ENCODE measurements at regions not wholly inside any gene's neighbourhood (a gene's known extent, or its start where the extent isn't known, plus 50 kb on each side); places are given as distances from the start of the nearest gene placed in this dataset.

DNA sequence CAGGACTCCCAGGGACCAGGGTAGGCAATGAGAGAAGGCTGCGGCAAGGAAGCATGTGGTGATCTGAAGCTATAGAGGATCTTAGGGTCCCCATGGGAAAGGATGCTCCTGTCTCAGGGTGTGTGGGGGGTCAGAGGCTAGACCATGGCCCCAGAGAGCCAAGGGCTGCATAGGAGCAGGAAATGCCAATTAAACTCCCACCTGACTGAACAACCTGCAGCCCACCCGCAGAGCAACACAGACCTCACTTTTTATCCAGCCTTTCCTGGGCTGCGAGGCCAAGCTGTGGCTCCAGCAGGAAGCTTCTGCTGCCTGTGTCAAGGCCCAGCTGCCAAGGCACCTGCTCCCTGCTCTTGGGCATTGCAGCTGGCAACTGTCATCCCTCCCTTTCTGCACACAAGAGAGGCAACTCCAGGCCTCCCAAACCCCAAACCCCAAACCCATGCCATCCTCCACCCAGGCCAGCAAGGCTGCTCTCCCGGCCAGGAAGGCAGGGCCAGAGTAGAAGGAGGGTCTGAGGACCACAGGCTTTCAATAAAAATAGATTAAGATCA is 290.1 kb downstream of the FOXO1 start:
- Mint-ChIP-seq H3K4me3 (no peak overlapping the region), H3K4me1 (ENCODE audit: low read depth) (peaks cover 59% of the 10 kb centered on the region), H3K27me3 (no peaks in the 10 kb centered on the region), H3K9me3 (no peaks in the 10 kb centered on the region), H3K27ac (no peak overlapping the region), H3K36me3 (ENCODE audit: low read depth) (no peaks in the 10 kb centered on the region)
- H3K9me3 ChIP-seq (ENCODE audit: control insufficient read depth in 1 of 2, insufficient read depth in 1 of 2, low read length in 2 of 2) = peaks cover 0 to 4% of the 10 kb centered on the region in 2 experiments
- POLR2A ChIA-PET = no interaction called here
- CTCF ChIA-PET = no interaction called here
- no peaks in the 10 kb centered on the region for H3K36me3 ChIP-seq (ENCODE audit: insufficient read depth, low read length)
- H3K4me3 ChIP-seq (ENCODE audit: low read length) = no peak overlapping the region
- H3K4me1 ChIP-seq (ENCODE audit: insufficient read depth, low read length) = peaks cover 25% of the 10 kb centered on the region
- intact Hi-C loops (cut with DNase I, micrococcal nuclease) = loop anchor here in 1 of 2 experiments (10.0 kb wide), 1 partner anchor 52 kb away; no protein-coding TSS in a partner anchor
- no peak for ATAC-seq (ENCODE audit: poor library complexity)
- no peaks in the 10 kb centered on the region for H3K27me3 ChIP-seq (ENCODE audit: control insufficient read depth in 1 of 2, insufficient read depth in 2 of 2, low read length in 2 of 2)
- H3K27ac ChIP-seq (ENCODE audit: low read depth in 1 of 2, low read length in 2 of 2) = no peak overlapping the region
- no peak for DNase-seq
- no peak for TF ChIP-seq CTCF (IDR thresholded peaks at IDR 0.05)

- Histone ChIP-seq H3K4me3 (ENCODE audit: low read length) (no peak overlapping the region), H3K4me1 (ENCODE audit: insufficient read depth, low read length) (peaks cover 19% of the 10 kb centered on the region), H3K27me3 (ENCODE audit: control insufficient read depth in 1 of 2, insufficient read depth in 2 of 2, low read length in 2 of 2) (no peaks in the 10 kb centered on the region), H3K27ac (ENCODE audit: low read depth in 1 of 2, low read length in 2 of 2) (no peak overlapping the region), H3K36me3 (ENCODE audit: insufficient read depth, low read length) (no peaks in the 10 kb centered on the region), H3K9me3 (ENCODE audit: control insufficient read depth in 1 of 2, insufficient read depth in 1 of 2, low read length in 2 of 2) (peaks cover 0 to 4% of the 10 kb centered on the region in 2 experiments)
- DNase-seq = no peak
- POLR2A ChIA-PET = interaction anchor here (1.0 kb wide), 1 partner anchor 108 kb away, joined by 3 read pairs; no protein-coding TSS in a partner anchor
- ATAC-seq (ENCODE audit: poor library complexity) = no peak
- Mint-ChIP-seq H3K9me3 (no peaks in the 10 kb centered on the region), H3K27ac (no peak overlapping the region), H3K4me1 (ENCODE audit: low read depth) (peaks cover 54% of the 10 kb centered on the region), H3K27me3 (no peaks in the 10 kb centered on the region), H3K36me3 (ENCODE audit: low read depth) (no peaks in the 10 kb centered on the region), H3K4me3 (no peak overlapping the region)
- CTCF ChIA-PET = no interaction called here
- intact Hi-C loops (cut with DNase I, micrococcal nuclease) = loop anchor here in 1 of 2 experiments (10.0 kb wide), 1 partner anchor 52 kb away; no protein-coding TSS in a partner anchor
- no peak for TF ChIP-seq CTCF (IDR thresholded peaks at IDR 0.05)
These were observed 289.4 kb downstream of the FOXO1 start for GRCh38 chr13:40376867-40377535.

DNA sequence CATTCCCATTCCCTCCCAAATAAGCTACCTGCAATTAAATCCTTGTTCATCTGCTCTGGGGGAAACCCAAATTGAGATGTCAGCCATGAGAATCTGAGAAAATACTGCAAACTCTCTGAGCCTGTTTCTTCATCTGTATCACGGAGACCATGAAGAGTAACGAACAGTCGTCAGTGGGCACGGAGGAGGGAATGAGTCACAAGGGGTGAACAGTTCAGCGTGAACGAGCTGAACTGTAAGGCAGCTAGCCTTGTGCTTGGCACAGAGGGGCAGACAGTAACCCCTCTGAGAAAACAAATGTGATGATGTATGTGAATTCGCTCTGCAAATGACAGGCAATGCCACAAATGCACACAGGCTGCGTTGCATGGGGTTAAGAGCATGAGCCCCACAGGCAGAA is 288.7 kb downstream of the FOXO1 start:
- Mint-ChIP-seq H3K9me3 (no peaks in the 10 kb centered on the region), H3K4me1 (ENCODE audit: low read depth) (peaks cover 54% of the 10 kb centered on the region), H3K36me3 (ENCODE audit: low read depth) (no peaks in the 10 kb centered on the region), H3K27ac (no peak overlapping the region), H3K27me3 (no peaks in the 10 kb centered on the region), H3K4me3 (no peak overlapping the region)
- H3K27ac ChIP-seq (ENCODE audit: low read depth in 1 of 2, low read length in 2 of 2) = no peak overlapping the region
- ChIA-PET CTCF (no interaction called here), POLR2A (interaction anchor here (0.6 to 1.0 kb wide), 2 partner anchors 107 to 288 kb away, joined by 3 read pairs; no protein-coding TSS in a partner anchor)
- ATAC-seq (ENCODE audit: poor library complexity) = peak; percentile 46
- intact Hi-C loops (cut with DNase I, micrococcal nuclease) = loop anchor here in 1 of 2 experiments (10.0 kb wide), 1 partner anchor 53 kb away; no protein-coding TSS in a partner anchor
- no peak overlapping the region for H3K4me3 ChIP-seq (ENCODE audit: low read length)
- DNase-seq = no peak
- no peak for TF ChIP-seq CTCF (IDR thresholded peaks at IDR 0.05)
- H3K9me3 ChIP-seq (ENCODE audit: control insufficient read depth in 1 of 2, insufficient read depth in 1 of 2, low read length in 2 of 2) = peaks cover 0 to 4% of the 10 kb centered on the region in 2 experiments
- no peaks in the 10 kb centered on the region for H3K36me3 ChIP-seq (ENCODE audit: insufficient read depth, low read length)
- H3K4me1 ChIP-seq (ENCODE audit: insufficient read depth, low read length) = peaks cover 16% of the 10 kb centered on the region
- no peaks in the 10 kb centered on the region for H3K27me3 ChIP-seq (ENCODE audit: control insufficient read depth in 1 of 2, insufficient read depth in 2 of 2, low read length in 2 of 2)
